PC-3 (cell line): ENCODE measurements at regions not wholly inside any gene's neighbourhood (a gene's known extent, or its start where the extent isn't known, plus 50 kb on each side); places are given as distances from the start of the nearest gene placed in this dataset.

Source experiments
- EZH2 ChIP-seq: fragments of 300-600 bp; sonication (generic); IDR thresholded peaks from one replicate; pipeline ENCODE4 v1.6.1; 2017; ENCODE audit warnings: antibody characterized with exemption, mild to moderate bottlenecking, low read length; ENCODE audit not compliant: unreplicated experiment
- EZH2phosphoT487 ChIP-seq: fragments of 300-600 bp; sonication (generic); IDR thresholded peaks from 2 replicates; pipeline ENCODE4 v1.6.1; 2018; ENCODE audit warnings: mild to moderate bottlenecking, antibody characterized with exemption, low read length, borderline replicate concordance
- TF ChIP-seq, protein P1 (sequence below): fragments of 300-600 bp; sonication (generic); conservative IDR thresholded peaks from 2 replicates; pipeline ENCODE4 v1.5.1; 2017; ENCODE audit warnings: antibody characterized with exemption, low read depth, mild to moderate bottlenecking, low read length

DNA sequence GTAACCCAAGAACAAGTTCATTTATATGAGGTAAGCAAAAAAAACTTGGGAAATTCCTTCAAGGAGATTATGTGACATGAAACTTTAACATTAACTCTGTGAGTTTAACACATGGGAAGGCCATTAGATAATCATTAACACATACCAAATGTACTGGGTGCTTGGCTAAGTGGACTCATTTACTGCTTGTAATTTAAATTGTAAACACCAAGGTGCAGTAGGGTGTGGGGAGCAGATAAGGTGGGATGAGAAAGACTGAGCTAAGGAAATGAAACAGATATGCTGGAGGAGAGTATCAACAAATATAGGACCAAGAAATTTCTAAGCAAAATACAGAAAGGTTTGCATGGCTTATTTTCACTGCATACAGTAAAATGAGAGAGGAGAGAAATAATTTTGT lies 2384.8 kb upstream of the ACO1 start:
- TF ChIP-seq, protein P1, sequence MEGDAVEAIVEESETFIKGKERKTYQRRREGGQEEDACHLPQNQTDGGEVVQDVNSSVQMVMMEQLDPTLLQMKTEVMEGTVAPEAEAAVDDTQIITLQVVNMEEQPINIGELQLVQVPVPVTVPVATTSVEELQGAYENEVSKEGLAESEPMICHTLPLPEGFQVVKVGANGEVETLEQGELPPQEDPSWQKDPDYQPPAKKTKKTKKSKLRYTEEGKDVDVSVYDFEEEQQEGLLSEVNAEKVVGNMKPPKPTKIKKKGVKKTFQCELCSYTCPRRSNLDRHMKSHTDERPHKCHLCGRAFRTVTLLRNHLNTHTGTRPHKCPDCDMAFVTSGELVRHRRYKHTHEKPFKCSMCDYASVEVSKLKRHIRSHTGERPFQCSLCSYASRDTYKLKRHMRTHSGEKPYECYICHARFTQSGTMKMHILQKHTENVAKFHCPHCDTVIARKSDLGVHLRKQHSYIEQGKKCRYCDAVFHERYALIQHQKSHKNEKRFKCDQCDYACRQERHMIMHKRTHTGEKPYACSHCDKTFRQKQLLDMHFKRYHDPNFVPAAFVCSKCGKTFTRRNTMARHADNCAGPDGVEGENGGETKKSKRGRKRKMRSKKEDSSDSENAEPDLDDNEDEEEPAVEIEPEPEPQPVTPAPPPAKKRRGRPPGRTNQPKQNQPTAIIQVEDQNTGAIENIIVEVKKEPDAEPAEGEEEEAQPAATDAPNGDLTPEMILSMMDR = no peak
- TF ChIP-seq EZH2 (no peak), EZH2phosphoT487 (no peak)
